ENCODE measurements at regions not wholly inside any gene's neighbourhood (a gene's known extent, or its start where the extent isn't known, plus 50 kb on each side); places are given as distances from the start of the nearest gene placed in this dataset.
A peak's percentile ranks its signal among the peaks of the same experiment; 100 is the strongest.

DNA sequence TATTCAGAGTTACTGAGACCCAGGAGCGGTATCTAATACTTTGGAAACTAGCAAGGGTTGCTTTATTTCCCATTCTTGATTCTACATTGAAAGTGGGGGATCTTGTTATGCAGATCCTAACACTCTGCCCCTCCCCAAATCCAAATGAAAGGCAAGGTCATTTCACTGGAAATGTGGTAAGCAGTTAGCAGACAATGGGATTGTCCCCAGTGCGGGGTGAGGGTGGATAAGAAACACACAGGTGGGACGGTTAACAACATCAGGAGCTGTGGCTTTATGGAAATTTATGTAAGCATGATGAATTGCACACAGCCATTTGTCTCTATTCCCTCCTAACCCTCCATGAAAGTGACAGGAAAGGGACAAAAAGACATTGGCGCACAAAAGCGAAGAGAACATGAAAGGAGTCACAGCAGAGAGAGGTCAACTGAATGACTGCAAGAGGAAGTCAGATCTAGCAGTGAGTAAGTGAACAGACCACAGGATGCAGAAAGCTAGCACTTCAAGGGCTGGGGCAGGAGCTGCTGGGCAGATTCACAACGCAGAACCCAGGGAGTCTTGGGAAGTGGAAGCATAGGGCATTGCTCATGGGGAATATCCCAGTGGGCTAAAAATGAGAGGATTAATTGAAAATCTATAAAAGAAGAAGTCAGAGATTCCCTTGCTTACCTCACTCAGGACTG lies 184.4 kb downstream of the HSD17B3 start:
- H3F3A ChIP-seq (ENCODE audit: low read depth) = no peaks in the 10 kb centered on the region
- H3K9ac ChIP-seq (ENCODE audit: low read depth, low read length, poor library complexity, severe bottlenecking) = no peak overlapping the region
- H3K9me3 ChIP-seq (ENCODE audit: insufficient read depth, low read depth, low read length) = peaks cover 7% of the 10 kb centered on the region
- no peaks in the 10 kb centered on the region for H3K36me3 ChIP-seq (ENCODE audit: insufficient read depth, low read length)
- H3K4me3 ChIP-seq (ENCODE audit: low read length, poor library complexity, severe bottlenecking) = no peak overlapping the region
- H3K79me2 ChIP-seq (ENCODE audit: insufficient read depth, low read length) = no peaks in the 10 kb centered on the region
- no peaks in the 10 kb centered on the region for H3K27me3 ChIP-seq (ENCODE audit: insufficient read depth, low read length, poor library complexity, severe bottlenecking)
- H2AFZ ChIP-seq (ENCODE audit: low read length) = no peak overlapping the region; the same call in 1 of the 2 replicates
- H3K4me1 ChIP-seq (ENCODE audit: insufficient read depth, low read length, poor library complexity, severe bottlenecking) = peaks cover 39% of the 10 kb centered on the region
- H4K20me1 ChIP-seq (ENCODE audit: insufficient read depth, low read length, poor library complexity, severe bottlenecking) = no peaks in the 10 kb centered on the region
- H3K4me2 ChIP-seq (ENCODE audit: low read depth, low read length, poor library complexity, severe bottlenecking) = peak overlapping the region; percentile 46
- no peaks in the 10 kb centered on the region for H3K9me2 ChIP-seq (replicated peaks; ENCODE audit: low read depth, low read length)
- no peak for TF ChIP-seq EZH2phosphoT487 (IDR thresholded peaks at IDR 0.05; ENCODE audit: borderline replicate concordance)
- no peak for TF ChIP-seq CTCF (conservative IDR thresholded peaks at IDR 0.05; ENCODE audit: low read length)

GRCh38 chr9:96116275-96117064 lies 185.5 kb downstream of the HSD17B3 start:
- Histone ChIP-seq H3K9me3 (ENCODE audit: insufficient read depth, low read depth, low read length) (peaks cover 7% of the 10 kb centered on the region), H3F3A (ENCODE audit: low read depth) (no peaks in the 10 kb centered on the region), H3K4me3 (ENCODE audit: low read length, poor library complexity, severe bottlenecking) (no peak overlapping the region), H3K27me3 (ENCODE audit: insufficient read depth, low read length, poor library complexity, severe bottlenecking) (no peaks in the 10 kb centered on the region), H3K4me1 (ENCODE audit: insufficient read depth, low read length, poor library complexity, severe bottlenecking) (peaks cover 35% of the 10 kb centered on the region), H3K9ac (ENCODE audit: low read depth, low read length, poor library complexity, severe bottlenecking) (no peak overlapping the region), H3K79me2 (ENCODE audit: insufficient read depth, low read length) (no peaks in the 10 kb centered on the region), H3K4me2 (ENCODE audit: low read depth, low read length, poor library complexity, severe bottlenecking) (no peak overlapping the region), H2AFZ (ENCODE audit: low read length) (no peak overlapping the region), H3K9me2 (replicated peaks; ENCODE audit: low read depth, low read length) (no peaks in the 10 kb centered on the region), H4K20me1 (ENCODE audit: insufficient read depth, low read length, poor library complexity, severe bottlenecking) (no peaks in the 10 kb centered on the region), H3K36me3 (ENCODE audit: insufficient read depth, low read length) (no peaks in the 10 kb centered on the region)
- TF ChIP-seq CTCF (conservative IDR thresholded peaks at IDR 0.05; ENCODE audit: low read length) = no peak
- TF ChIP-seq EZH2phosphoT487 (IDR thresholded peaks at IDR 0.05; ENCODE audit: borderline replicate concordance) = no peak

GRCh38 chr9:96115836-96116235 lies 186.1 kb downstream of the HSD17B3 start:
- Histone ChIP-seq H3K79me2 (ENCODE audit: insufficient read depth, low read length) (no peaks in the 10 kb centered on the region), H3K4me1 (ENCODE audit: insufficient read depth, low read length, poor library complexity, severe bottlenecking) (peaks cover 28% of the 10 kb centered on the region), H3F3A (ENCODE audit: low read depth) (no peaks in the 10 kb centered on the region), H4K20me1 (ENCODE audit: insufficient read depth, low read length, poor library complexity, severe bottlenecking) (no peaks in the 10 kb centered on the region), H3K4me3 (ENCODE audit: low read length, poor library complexity, severe bottlenecking) (no peak overlapping the region), H3K36me3 (ENCODE audit: insufficient read depth, low read length) (no peaks in the 10 kb centered on the region), H3K27me3 (ENCODE audit: insufficient read depth, low read length, poor library complexity, severe bottlenecking) (no peaks in the 10 kb centered on the region), H3K4me2 (ENCODE audit: low read depth, low read length, poor library complexity, severe bottlenecking) (no peak overlapping the region), H3K9me3 (ENCODE audit: insufficient read depth, low read depth, low read length) (peaks cover 7% of the 10 kb centered on the region), H3K9me2 (replicated peaks; ENCODE audit: low read depth, low read length) (no peaks in the 10 kb centered on the region), H2AFZ (ENCODE audit: low read length) (no peak overlapping the region), H3K9ac (ENCODE audit: low read depth, low read length, poor library complexity, severe bottlenecking) (no peak overlapping the region)
- TF ChIP-seq EZH2phosphoT487 (IDR thresholded peaks at IDR 0.05; ENCODE audit: borderline replicate concordance) (no peak), CTCF (conservative IDR thresholded peaks at IDR 0.05; ENCODE audit: low read length) (no peak)

Measured in Loucy (cell line).